DND-41 (cell line): ENCODE measurements at regions not wholly inside any gene's neighbourhood (a gene's known extent, or its start where the extent isn't known, plus 50 kb on each side); places are given as distances from the start of the nearest gene placed in this dataset.

Source experiments
- EZH2 ChIP-seq: IDR thresholded peaks from 3 replicates; pipeline ENCODE4 v1.6.1; 2012; ENCODE audit warnings: borderline replicate concordance, low read depth, mild to moderate bottlenecking, moderate library complexity, low read length, inconsistent platforms; ENCODE audit not compliant: severe bottlenecking
- TF ChIP-seq, protein P1 (sequence below): IDR thresholded peaks from 2 replicates; pipeline ENCODE4 v1.5.1; 2012; ENCODE audit warnings: borderline replicate concordance, low read length, moderate library complexity, mild to moderate bottlenecking; ENCODE audit not compliant: poor library complexity, severe bottlenecking; ENCODE audit errors: extremely low read depth

DNA sequence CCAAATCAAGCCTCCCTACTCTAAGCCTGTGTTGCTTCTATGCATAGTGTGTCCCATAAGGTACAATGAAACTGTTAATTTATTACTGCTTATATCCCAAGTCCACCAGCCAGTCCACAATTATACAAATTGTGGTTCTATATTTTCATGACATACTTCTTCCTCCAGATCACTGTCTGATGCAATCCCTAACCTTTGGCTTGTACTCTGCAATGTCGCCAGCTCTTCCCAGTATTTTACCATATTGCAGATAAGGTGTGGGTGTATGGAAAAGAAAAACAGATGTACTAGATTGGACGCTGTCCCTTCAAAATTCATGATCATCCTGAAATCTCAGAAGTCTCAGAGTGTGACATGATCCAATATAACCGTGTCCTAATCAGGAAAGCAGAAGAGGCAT is 286.2 kb downstream of the GASK1B start:
- TF ChIP-seq, protein P1, sequence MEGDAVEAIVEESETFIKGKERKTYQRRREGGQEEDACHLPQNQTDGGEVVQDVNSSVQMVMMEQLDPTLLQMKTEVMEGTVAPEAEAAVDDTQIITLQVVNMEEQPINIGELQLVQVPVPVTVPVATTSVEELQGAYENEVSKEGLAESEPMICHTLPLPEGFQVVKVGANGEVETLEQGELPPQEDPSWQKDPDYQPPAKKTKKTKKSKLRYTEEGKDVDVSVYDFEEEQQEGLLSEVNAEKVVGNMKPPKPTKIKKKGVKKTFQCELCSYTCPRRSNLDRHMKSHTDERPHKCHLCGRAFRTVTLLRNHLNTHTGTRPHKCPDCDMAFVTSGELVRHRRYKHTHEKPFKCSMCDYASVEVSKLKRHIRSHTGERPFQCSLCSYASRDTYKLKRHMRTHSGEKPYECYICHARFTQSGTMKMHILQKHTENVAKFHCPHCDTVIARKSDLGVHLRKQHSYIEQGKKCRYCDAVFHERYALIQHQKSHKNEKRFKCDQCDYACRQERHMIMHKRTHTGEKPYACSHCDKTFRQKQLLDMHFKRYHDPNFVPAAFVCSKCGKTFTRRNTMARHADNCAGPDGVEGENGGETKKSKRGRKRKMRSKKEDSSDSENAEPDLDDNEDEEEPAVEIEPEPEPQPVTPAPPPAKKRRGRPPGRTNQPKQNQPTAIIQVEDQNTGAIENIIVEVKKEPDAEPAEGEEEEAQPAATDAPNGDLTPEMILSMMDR = no peak
- no peak for TF ChIP-seq EZH2
